ENCODE measurements at regions not wholly inside any gene's neighbourhood (a gene's known extent, or its start where the extent isn't known, plus 50 kb on each side); places are given as distances from the start of the nearest gene placed in this dataset.

DNA sequence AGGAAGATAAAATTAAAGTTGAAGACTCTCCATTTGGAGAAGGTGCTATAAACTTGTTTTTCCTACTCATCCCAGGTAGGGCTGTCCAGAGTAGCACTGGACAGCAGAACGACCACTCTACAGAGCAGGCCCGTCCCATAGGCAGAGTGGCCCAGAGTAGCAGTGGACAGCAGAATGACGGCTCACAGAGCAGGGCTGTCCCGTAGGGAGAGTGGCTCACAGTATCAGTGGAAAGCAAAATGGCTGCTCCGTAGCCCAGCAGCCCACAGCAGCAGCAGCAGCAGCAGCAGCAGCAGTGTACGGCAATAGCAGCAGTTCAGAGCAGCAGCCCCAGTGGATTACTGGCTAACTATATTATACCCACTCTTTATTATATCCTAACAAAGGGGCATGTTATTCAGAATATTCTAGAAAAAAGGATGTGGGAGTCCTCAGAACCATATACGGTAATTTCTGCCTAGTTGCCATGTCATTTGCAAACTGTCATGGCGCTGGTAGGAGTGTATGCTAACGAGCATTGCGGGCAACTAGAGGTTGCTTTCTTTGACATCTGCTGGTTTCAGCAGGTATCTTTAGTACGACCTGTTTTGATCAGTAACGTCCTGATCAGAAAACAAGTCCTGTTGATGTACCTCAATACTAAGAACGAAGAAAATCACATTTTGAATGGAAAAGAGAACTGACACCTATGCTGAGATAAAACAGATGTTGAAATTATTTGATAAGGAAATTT, 567.3 kb downstream of the SLC16A7 start:
- no peak overlapping the region for H3K9ac ChIP-seq (ENCODE audit: low read length)
- H3K27me3 ChIP-seq (ENCODE audit: insufficient read depth, low read depth, low read length) = no peaks in the 10 kb centered on the region
- H2AFZ ChIP-seq (ENCODE audit: low read depth, low read length) = no peak overlapping the region
- H3K4me3 ChIP-seq (ENCODE audit: low read length) = no peak overlapping the region
- H3F3A ChIP-seq (ENCODE audit: insufficient read depth, low read length, poor library complexity, severe bottlenecking) = no peaks in the 10 kb centered on the region
- no peaks in the 10 kb centered on the region for H3K79me2 ChIP-seq (replicated peaks; ENCODE audit: insufficient read depth, low read length)
- TF ChIP-seq RAD21 (conservative IDR thresholded peaks at IDR 0.05) (no peak), MXI1 (conservative IDR thresholded peaks at IDR 0.05; ENCODE audit: poor library complexity, severe bottlenecking) (no peak), TAF1 (IDR thresholded peaks at IDR 0.05; ENCODE audit: low read depth) (no peak), SMC3 (conservative IDR thresholded peaks at IDR 0.05; ENCODE audit: poor library complexity) (no peak), EZH2 (IDR thresholded peaks at IDR 0.05; ENCODE audit: borderline replicate concordance, insufficient read depth, low read length, poor library complexity, severe bottlenecking) (no peak), POLR2AphosphoS5 (IDR thresholded peaks at IDR 0.05) (no peak)
- TF ChIP-seq, protein P1, sequence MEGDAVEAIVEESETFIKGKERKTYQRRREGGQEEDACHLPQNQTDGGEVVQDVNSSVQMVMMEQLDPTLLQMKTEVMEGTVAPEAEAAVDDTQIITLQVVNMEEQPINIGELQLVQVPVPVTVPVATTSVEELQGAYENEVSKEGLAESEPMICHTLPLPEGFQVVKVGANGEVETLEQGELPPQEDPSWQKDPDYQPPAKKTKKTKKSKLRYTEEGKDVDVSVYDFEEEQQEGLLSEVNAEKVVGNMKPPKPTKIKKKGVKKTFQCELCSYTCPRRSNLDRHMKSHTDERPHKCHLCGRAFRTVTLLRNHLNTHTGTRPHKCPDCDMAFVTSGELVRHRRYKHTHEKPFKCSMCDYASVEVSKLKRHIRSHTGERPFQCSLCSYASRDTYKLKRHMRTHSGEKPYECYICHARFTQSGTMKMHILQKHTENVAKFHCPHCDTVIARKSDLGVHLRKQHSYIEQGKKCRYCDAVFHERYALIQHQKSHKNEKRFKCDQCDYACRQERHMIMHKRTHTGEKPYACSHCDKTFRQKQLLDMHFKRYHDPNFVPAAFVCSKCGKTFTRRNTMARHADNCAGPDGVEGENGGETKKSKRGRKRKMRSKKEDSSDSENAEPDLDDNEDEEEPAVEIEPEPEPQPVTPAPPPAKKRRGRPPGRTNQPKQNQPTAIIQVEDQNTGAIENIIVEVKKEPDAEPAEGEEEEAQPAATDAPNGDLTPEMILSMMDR (IDR thresholded peaks at IDR 0.05; ENCODE audit: poor library complexity, severe bottlenecking) = no peak
- TF ChIP-seq, protein P2, sequence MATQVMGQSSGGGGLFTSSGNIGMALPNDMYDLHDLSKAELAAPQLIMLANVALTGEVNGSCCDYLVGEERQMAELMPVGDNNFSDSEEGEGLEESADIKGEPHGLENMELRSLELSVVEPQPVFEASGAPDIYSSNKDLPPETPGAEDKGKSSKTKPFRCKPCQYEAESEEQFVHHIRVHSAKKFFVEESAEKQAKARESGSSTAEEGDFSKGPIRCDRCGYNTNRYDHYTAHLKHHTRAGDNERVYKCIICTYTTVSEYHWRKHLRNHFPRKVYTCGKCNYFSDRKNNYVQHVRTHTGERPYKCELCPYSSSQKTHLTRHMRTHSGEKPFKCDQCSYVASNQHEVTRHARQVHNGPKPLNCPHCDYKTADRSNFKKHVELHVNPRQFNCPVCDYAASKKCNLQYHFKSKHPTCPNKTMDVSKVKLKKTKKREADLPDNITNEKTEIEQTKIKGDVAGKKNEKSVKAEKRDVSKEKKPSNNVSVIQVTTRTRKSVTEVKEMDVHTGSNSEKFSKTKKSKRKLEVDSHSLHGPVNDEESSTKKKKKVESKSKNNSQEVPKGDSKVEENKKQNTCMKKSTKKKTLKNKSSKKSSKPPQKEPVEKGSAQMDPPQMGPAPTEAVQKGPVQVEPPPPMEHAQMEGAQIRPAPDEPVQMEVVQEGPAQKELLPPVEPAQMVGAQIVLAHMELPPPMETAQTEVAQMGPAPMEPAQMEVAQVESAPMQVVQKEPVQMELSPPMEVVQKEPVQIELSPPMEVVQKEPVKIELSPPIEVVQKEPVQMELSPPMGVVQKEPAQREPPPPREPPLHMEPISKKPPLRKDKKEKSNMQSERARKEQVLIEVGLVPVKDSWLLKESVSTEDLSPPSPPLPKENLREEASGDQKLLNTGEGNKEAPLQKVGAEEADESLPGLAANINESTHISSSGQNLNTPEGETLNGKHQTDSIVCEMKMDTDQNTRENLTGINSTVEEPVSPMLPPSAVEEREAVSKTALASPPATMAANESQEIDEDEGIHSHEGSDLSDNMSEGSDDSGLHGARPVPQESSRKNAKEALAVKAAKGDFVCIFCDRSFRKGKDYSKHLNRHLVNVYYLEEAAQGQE (IDR thresholded peaks at IDR 0.05; ENCODE audit: borderline replicate concordance) = no peak
- no peaks in the 10 kb centered on the region for H3K9me3 ChIP-seq (ENCODE audit: low read length)
- H3K27ac ChIP-seq (ENCODE audit: low read length) = no peak overlapping the region
- H3K36me3 ChIP-seq (ENCODE audit: insufficient read depth, low read length) = no peaks in the 10 kb centered on the region
- H3K4me2 ChIP-seq (ENCODE audit: low read length) = no peak overlapping the region
- no peaks in the 10 kb centered on the region for H4K20me1 ChIP-seq (ENCODE audit: insufficient read depth)
- H3K9me2 ChIP-seq (ENCODE audit: insufficient read depth, low read length) = no peaks in the 10 kb centered on the region

DNA sequence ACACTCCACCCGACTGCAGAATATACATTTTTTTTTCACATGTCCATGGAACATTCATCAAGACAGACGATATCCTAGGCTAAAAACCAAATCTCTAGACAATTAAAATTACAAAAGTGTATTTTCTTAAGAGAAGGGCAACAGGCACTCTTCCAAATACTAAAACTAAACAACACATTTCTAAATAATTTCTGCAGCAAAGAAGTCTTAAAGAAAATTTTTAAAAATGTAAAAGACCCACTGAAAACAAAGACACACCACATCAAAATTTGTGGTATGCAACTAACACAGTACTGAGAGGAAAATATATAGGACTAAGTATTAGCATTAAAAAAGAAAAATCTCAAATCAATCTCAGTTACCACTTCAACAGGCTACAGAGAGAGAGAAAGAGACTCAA, 570.0 kb downstream of the SLC16A7 start:
- TF ChIP-seq, protein P1 (IDR thresholded peaks at IDR 0.05; ENCODE audit: poor library complexity, severe bottlenecking) = no peak
- no peak for TF ChIP-seq EZH2 (IDR thresholded peaks at IDR 0.05; ENCODE audit: borderline replicate concordance, insufficient read depth, low read length, poor library complexity, severe bottlenecking)
- no peak for TF ChIP-seq RAD21 (conservative IDR thresholded peaks at IDR 0.05)
- TF ChIP-seq POLR2AphosphoS5 (IDR thresholded peaks at IDR 0.05) = no peak
- no peak for TF ChIP-seq SMC3 (conservative IDR thresholded peaks at IDR 0.05; ENCODE audit: poor library complexity)
- TF ChIP-seq TAF1 (IDR thresholded peaks at IDR 0.05; ENCODE audit: low read depth) = no peak
- TF ChIP-seq, protein P2 (IDR thresholded peaks at IDR 0.05; ENCODE audit: borderline replicate concordance) = no peak
- no peak for TF ChIP-seq MXI1 (conservative IDR thresholded peaks at IDR 0.05; ENCODE audit: poor library complexity, severe bottlenecking)
- no peak for TF ChIP-seq EP300 (conservative IDR thresholded peaks at IDR 0.05; ENCODE audit: poor library complexity, severe bottlenecking)
- H3K27ac ChIP-seq (ENCODE audit: low read length) = no peak overlapping the region
- H3K4me2 ChIP-seq (ENCODE audit: low read length) = no peak overlapping the region

More for the DNA sequence above, 570.0 kb downstream of the SLC16A7 start:
- Histone ChIP-seq H3K9ac (ENCODE audit: low read length) (no peak overlapping the region), H3K9me2 (ENCODE audit: insufficient read depth, low read length) (no peaks in the 10 kb centered on the region), H2AFZ (ENCODE audit: low read depth, low read length) (no peak overlapping the region), H3K27me3 (ENCODE audit: insufficient read depth, low read depth, low read length) (no peaks in the 10 kb centered on the region), H3F3A (ENCODE audit: insufficient read depth, low read length, poor library complexity, severe bottlenecking) (no peaks in the 10 kb centered on the region), H3K4me3 (ENCODE audit: low read length) (no peak overlapping the region), H3K79me2 (replicated peaks; ENCODE audit: insufficient read depth, low read length) (no peaks in the 10 kb centered on the region), H4K20me1 (ENCODE audit: insufficient read depth) (no peaks in the 10 kb centered on the region), H3K9me3 (ENCODE audit: low read length) (no peaks in the 10 kb centered on the region), H3K36me3 (ENCODE audit: insufficient read depth, low read length) (no peaks in the 10 kb centered on the region)

Measured in neural cell (in vitro differentiated cells).